ENCODE measurements at regions not wholly inside any gene's neighbourhood (a gene's known extent, or its start where the extent isn't known, plus 50 kb on each side); places are given as distances from the start of the nearest gene placed in this dataset.

- DNase-seq (no peak), ATAC-seq (ENCODE audit: low FRiP score) (no peak)
- WGBS, 2 donors: 70 to 71% methylated on average over 3 of the region's 3 CpGs
- no peaks in the 10 kb centered on the region for H3K4me1 ChIP-seq (ENCODE audit: control insufficient read depth in 1 of 2, insufficient read depth in 2 of 2, low read length in 2 of 2)
- no peaks in the 10 kb centered on the region for H3K27me3 ChIP-seq (ENCODE audit: control insufficient read depth in 1 of 2, insufficient read depth in 2 of 2, low read length in 1 of 2)
- intact Hi-C loops (cut with DNase I): no loop called here
- H3K27ac ChIP-seq (ENCODE audit: low read depth in 1 of 2, low read length in 2 of 2): no peak overlapping the region
- no peaks in the 10 kb centered on the region for H3K36me3 ChIP-seq (ENCODE audit: control insufficient read depth in 1 of 2, insufficient read depth in 2 of 2, low read length in 1 of 2)
- no peaks in the 10 kb centered on the region for H3K9me3 ChIP-seq (ENCODE audit: control insufficient read depth, low read length)
- no peak overlapping the region for H3K4me3 ChIP-seq (ENCODE audit: low read length in 2 of 2)
Measured at GRCh38 chr16:76175718-76176117, 101.5 kb upstream of the CNTNAP4 start.

DNA sequence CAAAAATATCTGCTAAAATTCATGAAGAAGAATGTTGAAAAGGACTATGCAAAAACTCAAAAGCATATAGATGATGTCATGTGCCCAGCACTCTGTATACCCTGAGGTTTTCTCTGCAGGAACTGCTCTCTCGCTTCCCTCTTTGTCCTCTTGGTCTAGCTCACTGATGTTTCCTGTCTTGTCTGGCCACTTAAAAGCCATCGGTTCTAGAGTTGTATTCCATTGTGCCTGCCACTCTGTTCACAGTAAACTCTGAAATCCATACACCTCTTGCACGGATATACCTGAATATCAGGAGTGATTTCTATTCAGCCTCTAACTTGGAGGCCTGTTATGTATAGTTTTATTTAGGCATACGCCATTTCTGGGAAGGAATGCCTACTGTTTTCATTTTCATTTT lies 101.0 kb upstream of the CNTNAP4 start:
- DNase-seq (no peak), ATAC-seq (ENCODE audit: low FRiP score) (no peak)
- H3K27me3 ChIP-seq (ENCODE audit: control insufficient read depth in 1 of 2, insufficient read depth in 2 of 2, low read length in 1 of 2): no peaks in the 10 kb centered on the region
- H3K36me3 ChIP-seq (ENCODE audit: control insufficient read depth in 1 of 2, insufficient read depth in 2 of 2, low read length in 1 of 2): no peaks in the 10 kb centered on the region
- H3K4me1 ChIP-seq (ENCODE audit: control insufficient read depth in 1 of 2, insufficient read depth in 2 of 2, low read length in 2 of 2): no peaks in the 10 kb centered on the region
- H3K4me3 ChIP-seq (ENCODE audit: low read length in 2 of 2): no peak overlapping the region
- intact Hi-C loops (cut with DNase I): no loop called here
- no peaks in the 10 kb centered on the region for H3K9me3 ChIP-seq (ENCODE audit: control insufficient read depth, low read length)
- WGBS, 2 donors: 66 to 68% methylated on average over 4 of the region's 4 CpGs
- H3K27ac ChIP-seq (ENCODE audit: low read depth in 1 of 2, low read length in 2 of 2): no peak overlapping the region

GRCh38 chr16:76176616-76177015 lies 100.6 kb upstream of the CNTNAP4 start:
- Histone ChIP-seq H3K27ac (ENCODE audit: low read depth in 1 of 2, low read length in 2 of 2) (no peak overlapping the region), H3K36me3 (ENCODE audit: control insufficient read depth in 1 of 2, insufficient read depth in 2 of 2, low read length in 1 of 2) (no peaks in the 10 kb centered on the region), H3K27me3 (ENCODE audit: control insufficient read depth in 1 of 2, insufficient read depth in 2 of 2, low read length in 1 of 2) (no peaks in the 10 kb centered on the region), H3K9me3 (ENCODE audit: control insufficient read depth, low read length) (no peaks in the 10 kb centered on the region), H3K4me1 (ENCODE audit: control insufficient read depth in 1 of 2, insufficient read depth in 2 of 2, low read length in 2 of 2) (no peaks in the 10 kb centered on the region), H3K4me3 (ENCODE audit: low read length in 2 of 2) (no peak overlapping the region)
- intact Hi-C loops (cut with DNase I): no loop called here
- DNase-seq: no peak
- WGBS, 2 donors: 80 to 82% methylated on average over 4 of the region's 4 CpGs
- ATAC-seq (ENCODE audit: low FRiP score): no peak

DNA sequence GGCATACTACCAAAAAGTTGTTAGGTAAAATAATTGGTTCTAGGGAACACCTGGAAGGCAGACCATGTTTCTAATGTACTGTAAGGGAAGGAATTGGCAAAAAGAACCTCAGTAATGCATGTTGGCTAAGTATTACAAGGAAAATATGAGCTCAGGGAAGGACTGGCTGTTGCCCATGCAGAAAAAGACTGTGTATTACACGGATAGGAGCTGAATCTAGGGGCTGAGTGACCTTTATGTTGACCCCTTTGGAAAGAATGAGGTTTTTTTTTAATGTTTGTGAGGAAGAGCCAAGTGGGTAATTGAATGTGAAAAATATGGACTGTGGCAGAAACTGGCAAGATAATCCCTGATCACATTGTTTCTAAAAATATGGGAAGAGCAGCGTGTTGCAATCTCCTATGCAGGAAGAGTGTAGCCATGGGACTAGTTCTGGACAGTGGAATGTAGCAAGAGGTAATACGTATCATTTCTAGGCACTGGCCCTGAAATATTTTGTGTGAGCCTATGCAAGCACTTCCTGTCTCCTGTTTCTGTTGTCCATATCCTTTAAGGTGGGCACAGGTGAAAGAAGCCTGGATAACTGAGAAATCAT lies 95.1 kb upstream of the CNTNAP4 start:
- no peaks in the 10 kb centered on the region for H3K36me3 ChIP-seq (ENCODE audit: control insufficient read depth in 1 of 2, insufficient read depth in 2 of 2, low read length in 1 of 2)
- peaks cover 0 to 2% of the 10 kb centered on the region in 2 donors for H3K27me3 ChIP-seq (ENCODE audit: control insufficient read depth in 1 of 2, insufficient read depth in 2 of 2, low read length in 1 of 2)
- peaks cover 1% of the 10 kb centered on the region for H3K9me3 ChIP-seq (ENCODE audit: control insufficient read depth, low read length)
- no peak for DNase-seq
- H3K4me1 ChIP-seq (ENCODE audit: control insufficient read depth in 1 of 2, insufficient read depth in 2 of 2, low read length in 2 of 2): no peaks in the 10 kb centered on the region
- no peak for ATAC-seq (ENCODE audit: low FRiP score)
- no peak overlapping the region for H3K4me3 ChIP-seq (ENCODE audit: low read length in 2 of 2)
- 39 to 52% methylated on average over 3 of the region's 3 CpGs for WGBS, 2 donors
- intact Hi-C loops (cut with DNase I): no loop called here
- no peak overlapping the region for H3K27ac ChIP-seq (ENCODE audit: low read depth in 1 of 2, low read length in 2 of 2)

GRCh38 chr16:76183647-76184046 lies 93.6 kb upstream of the CNTNAP4 start:
- Histone ChIP-seq H3K4me1 (ENCODE audit: control insufficient read depth in 1 of 2, insufficient read depth in 2 of 2, low read length in 2 of 2) (no peaks in the 10 kb centered on the region), H3K9me3 (ENCODE audit: control insufficient read depth, low read length) (peaks cover 1% of the 10 kb centered on the region), H3K27me3 (ENCODE audit: control insufficient read depth in 1 of 2, insufficient read depth in 2 of 2, low read length in 1 of 2) (peaks cover 0 to 2% of the 10 kb centered on the region in 2 donors), H3K36me3 (ENCODE audit: control insufficient read depth in 1 of 2, insufficient read depth in 2 of 2, low read length in 1 of 2) (no peaks in the 10 kb centered on the region), H3K4me3 (ENCODE audit: low read length in 2 of 2) (no peak overlapping the region), H3K27ac (ENCODE audit: low read depth in 1 of 2, low read length in 2 of 2) (no peak overlapping the region)
- intact Hi-C loops (cut with DNase I): no loop called here
- ATAC-seq (ENCODE audit: low FRiP score): no peak
- WGBS, 2 donors: 11 to 20% methylated on average over 1 of the region's 1 CpG
- DNase-seq: no peak

- ATAC-seq (ENCODE audit: low FRiP score) (no peak), DNase-seq (no peak)
- no peaks in the 10 kb centered on the region for H3K4me1 ChIP-seq (ENCODE audit: control insufficient read depth in 1 of 2, insufficient read depth in 2 of 2, low read length in 2 of 2)
- no peak overlapping the region for H3K4me3 ChIP-seq (ENCODE audit: low read length in 2 of 2)
- H3K36me3 ChIP-seq (ENCODE audit: control insufficient read depth in 1 of 2, insufficient read depth in 2 of 2, low read length in 1 of 2): no peaks in the 10 kb centered on the region
- H3K9me3 ChIP-seq (ENCODE audit: control insufficient read depth, low read length): peaks cover 1% of the 10 kb centered on the region
- H3K27ac ChIP-seq (ENCODE audit: low read depth in 1 of 2, low read length in 2 of 2): no peak overlapping the region
- intact Hi-C loops (cut with DNase I): no loop called here
- H3K27me3 ChIP-seq (ENCODE audit: control insufficient read depth in 1 of 2, insufficient read depth in 2 of 2, low read length in 1 of 2): no peaks in the 10 kb centered on the region
- WGBS, 2 donors: 80 to 83% methylated on average over 2 of the region's 2 CpGs
Measured at GRCh38 chr16:76190057-76190456, 87.1 kb upstream of the CNTNAP4 start.

DNA sequence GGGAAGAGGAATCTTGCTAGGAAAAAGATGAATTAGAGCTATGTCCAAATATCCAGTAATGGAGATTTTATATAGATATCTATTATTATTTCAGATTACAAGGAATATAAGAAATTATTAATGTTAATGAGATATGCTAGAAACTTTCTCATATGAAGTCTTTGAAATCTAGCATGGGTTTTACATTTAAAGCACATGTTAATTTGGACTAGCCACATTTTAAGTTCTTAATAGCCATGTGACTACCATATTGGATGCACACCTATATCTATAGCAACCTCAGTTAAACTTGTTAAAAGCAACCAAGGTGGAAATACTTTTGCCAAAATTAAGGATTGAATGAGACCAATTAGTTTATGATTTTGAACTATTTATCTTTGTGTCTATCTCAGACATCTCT lies 86.7 kb upstream of the CNTNAP4 start:
- no peak for DNase-seq
- intact Hi-C loops (cut with DNase I): no loop called here
- no peak for ATAC-seq (ENCODE audit: low FRiP score)
- Histone ChIP-seq H3K4me1 (ENCODE audit: control insufficient read depth in 1 of 2, insufficient read depth in 2 of 2, low read length in 2 of 2) (no peaks in the 10 kb centered on the region), H3K27me3 (ENCODE audit: control insufficient read depth in 1 of 2, insufficient read depth in 2 of 2, low read length in 1 of 2) (no peaks in the 10 kb centered on the region), H3K27ac (ENCODE audit: low read depth in 1 of 2, low read length in 2 of 2) (no peak overlapping the region), H3K36me3 (ENCODE audit: control insufficient read depth in 1 of 2, insufficient read depth in 2 of 2, low read length in 1 of 2) (no peaks in the 10 kb centered on the region), H3K9me3 (ENCODE audit: control insufficient read depth, low read length) (peaks cover 1% of the 10 kb centered on the region), H3K4me3 (ENCODE audit: low read length in 2 of 2) (no peak overlapping the region)

GRCh38 chr16:76193906-76194615 lies 83.1 kb upstream of the CNTNAP4 start:
- WGBS, 2 donors: 37 to 41% methylated on average over 8 of the region's 8 CpGs
- intact Hi-C loops (cut with DNase I): no loop called here
- Histone ChIP-seq H3K4me3 (ENCODE audit: low read length in 2 of 2) (no peak overlapping the region), H3K9me3 (ENCODE audit: control insufficient read depth, low read length) (no peaks in the 10 kb centered on the region), H3K36me3 (ENCODE audit: control insufficient read depth in 1 of 2, insufficient read depth in 2 of 2, low read length in 1 of 2) (no peaks in the 10 kb centered on the region), H3K4me1 (ENCODE audit: control insufficient read depth in 1 of 2, insufficient read depth in 2 of 2, low read length in 2 of 2) (no peaks in the 10 kb centered on the region), H3K27ac (ENCODE audit: low read depth in 1 of 2, low read length in 2 of 2) (no peak overlapping the region), H3K27me3 (ENCODE audit: control insufficient read depth in 1 of 2, insufficient read depth in 2 of 2, low read length in 1 of 2) (no peaks in the 10 kb centered on the region)
- peak; percentile 57 for ATAC-seq (ENCODE audit: low FRiP score)
- DNase-seq: no peak

DNA sequence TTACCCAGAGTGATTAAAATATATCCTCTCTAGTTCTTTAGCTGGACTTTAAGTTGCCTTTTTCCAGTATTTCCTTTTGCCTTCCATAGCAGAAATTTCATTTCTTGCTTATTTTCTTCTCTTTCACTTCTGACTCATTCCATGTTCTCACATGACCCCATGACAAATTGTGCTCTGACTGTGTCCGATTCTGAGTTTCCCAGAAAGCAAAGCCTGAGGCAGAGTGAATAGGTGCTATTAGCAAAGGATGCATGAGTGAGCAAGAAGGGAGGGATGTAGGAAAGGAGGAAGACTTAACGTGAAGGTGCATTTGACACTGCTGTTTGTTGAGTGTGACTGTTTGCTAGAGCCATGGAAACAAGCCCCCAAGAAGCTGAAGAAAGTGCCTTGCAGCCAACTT lies 82.6 kb upstream of the CNTNAP4 start:
- Histone ChIP-seq H3K4me1 (ENCODE audit: control insufficient read depth in 1 of 2, insufficient read depth in 2 of 2, low read length in 2 of 2) (no peaks in the 10 kb centered on the region), H3K36me3 (ENCODE audit: control insufficient read depth in 1 of 2, insufficient read depth in 2 of 2, low read length in 1 of 2) (no peaks in the 10 kb centered on the region), H3K4me3 (ENCODE audit: low read length in 2 of 2) (no peak overlapping the region), H3K27ac (ENCODE audit: low read depth in 1 of 2, low read length in 2 of 2) (no peak overlapping the region), H3K9me3 (ENCODE audit: control insufficient read depth, low read length) (no peaks in the 10 kb centered on the region), H3K27me3 (ENCODE audit: control insufficient read depth in 1 of 2, insufficient read depth in 2 of 2, low read length in 1 of 2) (no peaks in the 10 kb centered on the region)
- WGBS, 2 donors: 22 to 25% methylated on average over 2 of the region's 2 CpGs
- DNase-seq (no peak), ATAC-seq (ENCODE audit: low FRiP score) (peak; percentile 56)
- intact Hi-C loops (cut with DNase I): no loop called here

Data from aorta (tissue), 5 donors.